AG10803 (cell line): ENCODE measurements at regions not wholly inside any gene's neighbourhood (a gene's known extent, or its start where the extent isn't known, plus 50 kb on each side); places are given as distances from the start of the nearest gene placed in this dataset.
A peak's percentile ranks its signal among the peaks of the same experiment; 100 is the strongest.

Experiments
- DNase-seq: peaks from one replicate; pipeline ENCODE4 v3.0.0; 2010; ENCODE audit warnings: low read depth
- H3K4me3 ChIP-seq: 2 replicates; pipeline ENCODE4 v1.5.1; 2011; ENCODE audit warnings: mild to moderate bottlenecking, low read length, control low read depth
- CTCF ChIP-seq: conservative IDR thresholded peaks from 2 replicates; pipeline ENCODE4 v1.5.1; 2011; ENCODE audit warnings: mild to moderate bottlenecking, low read length, control low read depth, inconsistent platforms

- H3K4me3 ChIP-seq = no peak overlapping the region
- TF ChIP-seq CTCF = no peak
Observed at GRCh38 chr6:113457751-113458150, 399.4 kb upstream of the MARCKS start.

GRCh38 chr6:113458368-113459010, 398.7 kb upstream of the MARCKS start:
- DNase-seq = no peak
- TF ChIP-seq CTCF = no peak
- H3K4me3 ChIP-seq = no peak overlapping the region

More at GRCh38 chr6:113457751-113458150, 399.4 kb upstream of the MARCKS start:
- DNase-seq = no peak

- no peak; the same call in 1 of the 2 replicates for TF ChIP-seq CTCF
- DNase-seq = no peak
- no peak overlapping the region for H3K4me3 ChIP-seq
Observed at GRCh38 chr6:113461153-113461932, 395.8 kb upstream of the MARCKS start.

- no peak overlapping the region for H3K4me3 ChIP-seq
- DNase-seq = no peak
Observed at GRCh38 chr6:113464536-113464935, 392.6 kb upstream of the MARCKS start.

GRCh38 chr6:113464960-113465359, 392.2 kb upstream of the MARCKS start:
- H3K4me3 ChIP-seq = no peak overlapping the region
- peak; percentile 69 for DNase-seq
- TF ChIP-seq CTCF = no peak

More at GRCh38 chr6:113464536-113464935, 392.6 kb upstream of the MARCKS start:
- no peak for TF ChIP-seq CTCF

GRCh38 chr6:113466526-113466925, 390.6 kb upstream of the MARCKS start:
- TF ChIP-seq CTCF = no peak
- no peak overlapping the region for H3K4me3 ChIP-seq
- no peak for DNase-seq

- TF ChIP-seq CTCF = no peak
- no peak overlapping the region for H3K4me3 ChIP-seq
- no peak for DNase-seq
Observed at GRCh38 chr6:113475392-113475791, 381.8 kb upstream of the MARCKS start.
